Pancreas (tissue), 10 donors: ENCODE measurements at regions not wholly inside any gene's neighbourhood (a gene's known extent, or its start where the extent isn't known, plus 50 kb on each side); places are given as distances from the start of the nearest gene placed in this dataset.
"Not testable (repeated sequence)": the region's sequence is repeated elsewhere in the genome, so short reads cannot be mapped to it uniquely, and the experiment has no call there.

ENCODE experiments used
- ATAC-seq, 4 donors: fragments of 200-7000 bp; cut with Tn5 transposase; one replicate each; pipeline versions ENCODE4 v1.8.0 to v1.9.1; 2020; ENCODE audit warnings: mild to moderate bottlenecking in 4 of 4, moderate library complexity in 4 of 4
- DNase-seq, 6 donors: peaks; one replicate each; pipeline ENCODE4 v3.0.0-alpha.2; 2020
- FAIRE-seq: peaks from 2 replicates; lab custom pipeline; 2012; peaks lifted over from hg19 to GRCh38; lab: Jason Lieb, UNC
- H3K27ac ChIP-seq, 4 donors: fragments of 200-600 bp; sonication (generic); 1 replicate in 3 of 4; 2 replicates in 1 of 4; pipeline versions ENCODE4 v1.5.0 to v1.8.0; 2020
- H3K27me3 ChIP-seq, 4 donors: fragments of 200-600 bp; one replicate each; pipeline ENCODE4 v1.8.0; 2021
- H3K36me3 ChIP-seq, 3 donors: fragments of 200-600 bp; sonication (generic) in 1 of 3; one replicate each; pipeline versions ENCODE4 v1.5.0 to v1.8.0; 2020 to 2021
- H3K4me1 ChIP-seq, 3 donors: fragments of 200-600 bp; one replicate each; pipeline ENCODE4 v1.8.0; 2021
- H3K4me3 ChIP-seq, 4 donors: fragments of 200-600 bp; sonication (generic) in 2 of 4; one replicate each; pipeline versions ENCODE4 v1.5.0 to v1.8.0; 2020 to 2021
- H3K9me3 ChIP-seq, 4 donors: fragments of 200-600 bp; one replicate each; pipeline ENCODE4 v1.8.0; 2021
- WGBS, 2 donors: extraction: QIAGEN DNeasy Blood & Tissue Kit; methylation state at CpG; one replicate each; pipeline ENCODE4 v1.1.7; 2013; 5-methylcytosine and 5-hydroxymethylcytosine counted together
- intact Hi-C, 3 donors: fragments of 100-400 bp; cut with DNase I; formaldehyde crosslinking; loops; one replicate each; pipeline versions ENCODE4 v1.11.1 to v1.14.2; 2022
- donor health status: healthy with polysubstance abuse.
- donor health status: DM: no; HTN: no; CAD: no; lungs with moderate emphysema.
- donor health status: DM: no; HTN: no; CAD: no.
- donor health status: control.
- donor health status: control.
- donor health status: Bipolar disorder and iron deficiency.
- donor health status: DM: yes; HTN: yes; CAD: no.
- donor health status: DM: no; HTN: no; CAD: no.
- donor health status: DM: no; HTN: no; CAD: no.
- donor health status: DM: yes; HTN: yes; CAD: no.

GRCh38 chr16:18263046-18263445 is 73.5 kb downstream of the NPIPA8 start:
- H3K27ac ChIP-seq, FAIRE-seq, DNase-seq, H3K4me1 ChIP-seq, H3K27me3 ChIP-seq, intact Hi-C loops, ATAC-seq, H3K36me3 ChIP-seq, H3K9me3 ChIP-seq, H3K4me3 ChIP-seq: not testable (repeated sequence)
- no CpG with 5 or more reads among the region's 5 CpGs for WGBS, 2 donors

GRCh38 chr16:18261848-18262247 is 74.7 kb downstream of the NPIPA8 start:
- H3K4me1 ChIP-seq, H3K36me3 ChIP-seq, ATAC-seq, H3K27ac ChIP-seq, FAIRE-seq, intact Hi-C loops, H3K27me3 ChIP-seq, H3K9me3 ChIP-seq, DNase-seq, H3K4me3 ChIP-seq: not testable (repeated sequence)
- WGBS, 2 donors, result 67% methylated on average over 1 of the region's 2 CpGs; no CpG with 5 or more reads in 1 of the 2 donors

DNA sequence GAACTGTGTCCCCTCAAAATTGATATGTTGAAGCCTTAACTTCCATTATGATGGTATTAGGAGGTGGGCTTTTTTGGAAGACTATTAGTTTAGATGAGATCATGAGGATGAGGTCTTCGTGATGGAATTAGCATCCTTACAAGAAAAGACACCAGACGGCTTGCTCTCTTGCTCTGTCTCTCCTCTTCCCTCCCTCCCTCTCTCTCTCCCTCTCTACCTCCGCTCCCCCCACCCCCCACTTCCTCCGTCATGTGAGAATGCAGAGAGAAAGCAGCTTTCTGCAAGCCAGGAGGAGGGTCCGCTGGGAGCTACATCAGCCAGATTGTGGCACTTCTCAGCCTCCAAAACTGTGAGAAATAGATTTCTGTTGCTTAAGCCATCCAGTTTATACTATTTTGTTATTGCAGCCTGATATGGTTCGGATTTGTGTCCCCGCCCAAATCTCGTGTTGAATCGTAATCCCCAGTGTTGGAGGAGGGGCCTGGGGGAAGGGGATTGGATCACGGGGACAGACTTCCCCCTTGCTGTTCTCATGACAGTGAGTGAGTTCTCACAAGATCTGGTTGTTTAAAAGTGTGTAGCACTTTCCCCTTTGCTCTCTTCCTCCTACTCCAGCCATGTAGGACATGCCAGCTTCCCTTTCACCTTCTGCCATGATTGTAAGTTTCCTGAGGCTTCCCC is 76.9 kb downstream of the NPIPA8 start:
- H3K27me3 ChIP-seq, H3K4me3 ChIP-seq, FAIRE-seq, DNase-seq, H3K27ac ChIP-seq, H3K4me1 ChIP-seq, intact Hi-C loops, ATAC-seq, H3K36me3 ChIP-seq, H3K9me3 ChIP-seq: not testable (repeated sequence)
- 0% methylated on average over 1 of the region's 10 CpGs; no CpG with 5 or more reads in 1 of the 2 donors for WGBS, 2 donors

DNA sequence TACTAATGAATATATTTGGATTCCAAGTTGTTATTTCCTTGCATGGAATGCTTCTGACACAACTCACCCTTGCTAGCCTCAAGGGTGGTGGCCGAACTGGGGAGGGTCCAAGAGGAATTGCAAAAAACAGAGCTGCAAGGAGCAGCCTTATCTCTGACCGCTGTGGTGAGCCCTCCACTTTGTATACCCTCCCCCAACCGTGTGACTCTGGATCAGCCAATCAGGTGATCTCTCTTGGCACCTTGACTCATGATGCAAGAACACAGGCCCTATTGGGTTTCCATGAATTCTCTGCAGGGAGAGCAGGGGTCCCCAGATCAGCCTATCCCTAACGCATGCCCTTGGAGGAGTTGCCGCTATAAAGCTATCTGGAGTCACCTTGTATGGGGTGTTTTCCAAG is 83.6 kb downstream of the NPIPA8 start:
- H3K36me3 ChIP-seq, H3K27ac ChIP-seq, H3K9me3 ChIP-seq, intact Hi-C loops, ATAC-seq, H3K4me1 ChIP-seq, FAIRE-seq, DNase-seq, H3K27me3 ChIP-seq, H3K4me3 ChIP-seq: not testable (repeated sequence)
- 80% methylated on average over 1 of the region's 5 CpGs; no CpG with 5 or more reads in 1 of the 2 donors for WGBS, 2 donors

GRCh38 chr16:18230505-18230904 is 106.0 kb downstream of the NPIPA8 start:
- H3K27me3 ChIP-seq, intact Hi-C loops, FAIRE-seq, H3K27ac ChIP-seq, H3K36me3 ChIP-seq, H3K9me3 ChIP-seq, H3K4me1 ChIP-seq, H3K4me3 ChIP-seq, DNase-seq, ATAC-seq: not testable (repeated sequence)
- 35 to 36% methylated on average over 7 of the region's 13 CpGs for WGBS, 2 donors

DNA sequence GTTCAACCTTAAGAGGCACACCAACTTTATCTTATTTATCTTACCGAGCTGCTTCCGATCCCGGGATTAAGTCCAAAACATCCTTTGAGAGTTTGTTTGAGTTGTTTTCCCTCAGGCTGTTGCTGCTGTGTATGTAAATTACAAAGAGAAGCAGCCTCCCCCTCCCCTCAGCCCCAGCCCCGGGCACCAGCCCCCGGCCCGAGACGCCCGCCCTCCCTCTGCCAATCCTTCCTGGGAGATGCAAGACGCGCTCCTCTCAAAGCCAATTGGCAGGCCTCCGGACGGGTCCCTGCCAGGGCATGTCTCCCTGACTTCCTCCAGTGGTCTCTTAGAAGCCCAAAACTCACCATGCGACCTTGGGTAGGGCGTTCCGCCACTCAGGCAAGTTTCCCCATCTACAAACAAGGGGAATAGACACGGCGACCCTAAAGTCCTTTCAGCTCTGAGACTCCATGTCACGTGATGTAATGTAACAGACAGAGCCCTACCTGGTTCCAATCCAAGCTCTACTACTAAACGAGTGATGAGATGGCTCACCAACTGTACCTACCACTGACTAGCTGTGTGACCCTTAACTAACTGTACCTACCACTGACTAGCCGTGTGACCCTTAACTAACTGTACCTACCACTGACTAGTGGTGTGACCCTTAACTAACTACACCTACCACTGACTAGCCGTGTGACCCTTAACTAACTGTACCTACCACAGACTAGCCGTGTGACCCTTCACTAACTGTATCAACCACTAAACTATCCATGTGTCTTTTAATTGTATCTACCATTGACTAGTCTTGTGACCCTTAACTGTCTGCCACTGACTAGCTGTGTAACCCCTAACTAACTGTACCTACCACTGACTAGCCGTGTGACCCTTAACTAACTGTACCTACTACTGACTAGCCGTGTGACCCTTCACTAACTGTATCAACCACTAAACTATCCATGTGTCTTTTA is 114.2 kb downstream of the NPIPA8 start:
- intact Hi-C loops, H3K27me3 ChIP-seq, H3K36me3 ChIP-seq, H3K4me1 ChIP-seq, H3K4me3 ChIP-seq, H3K27ac ChIP-seq, FAIRE-seq, ATAC-seq, DNase-seq, H3K9me3 ChIP-seq: not testable (repeated sequence)
- 38 to 57% methylated on average over 12 of the region's 24 CpGs for WGBS, 2 donors

- intact Hi-C loops, H3K9me3 ChIP-seq, H3K36me3 ChIP-seq, H3K27ac ChIP-seq, H3K4me1 ChIP-seq, H3K27me3 ChIP-seq, ATAC-seq, H3K4me3 ChIP-seq, DNase-seq, FAIRE-seq: not testable (repeated sequence)
- WGBS, 2 donors, result 39 to 46% methylated on average over 6 to 7 of the region's 9 CpGs
These were observed 118.8 kb downstream of the NPIPA8 start for GRCh38 chr16:18217741-18218140.

DNA sequence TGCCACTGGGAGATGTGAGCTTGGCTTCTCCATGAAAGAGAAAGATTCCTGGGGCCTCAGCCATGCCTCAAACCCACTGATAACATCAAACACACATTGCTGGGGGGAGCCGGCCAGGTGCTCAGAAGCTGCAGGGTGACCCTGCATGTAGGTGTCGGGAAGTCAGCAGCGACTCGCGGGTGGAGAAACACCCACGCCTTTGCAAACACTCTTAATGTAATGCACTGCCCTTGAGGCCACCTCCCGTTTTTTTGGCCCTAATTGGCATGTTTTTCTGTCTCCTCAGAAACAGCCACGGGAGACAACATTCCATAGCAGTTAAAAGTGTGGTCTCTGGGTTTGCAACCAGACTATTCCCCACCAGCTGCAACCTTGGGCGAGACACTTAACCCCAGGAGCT is 119.7 kb downstream of the NPIPA8 start:
- ATAC-seq, H3K27ac ChIP-seq, DNase-seq, H3K27me3 ChIP-seq, H3K9me3 ChIP-seq, intact Hi-C loops, H3K36me3 ChIP-seq, H3K4me3 ChIP-seq, H3K4me1 ChIP-seq, FAIRE-seq: not testable (repeated sequence)
- 1 to 9% methylated on average over 8 of the region's 9 CpGs for WGBS, 2 donors

DNA sequence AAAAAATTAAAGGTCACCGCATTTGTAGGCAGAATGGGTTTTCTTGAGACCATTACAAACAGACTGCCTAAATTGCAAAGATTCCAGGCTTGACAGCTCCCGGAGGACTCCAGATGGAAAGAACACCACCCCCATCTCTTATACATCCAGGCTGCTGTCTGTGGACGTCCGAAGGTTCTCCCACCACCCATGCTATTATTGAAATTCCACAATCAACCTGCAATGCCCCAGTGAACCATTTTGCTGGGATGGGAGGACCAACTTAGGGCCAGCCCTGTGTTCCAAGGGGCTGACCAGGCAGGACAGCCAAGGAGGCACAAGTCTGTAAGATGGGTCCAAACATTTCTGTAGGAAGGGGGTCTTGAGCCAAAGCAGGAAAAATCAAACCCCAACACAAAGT is 122.7 kb downstream of the NPIPA8 start:
- ATAC-seq, H3K27ac ChIP-seq, H3K36me3 ChIP-seq, H3K27me3 ChIP-seq, intact Hi-C loops, DNase-seq, H3K4me1 ChIP-seq, FAIRE-seq, H3K9me3 ChIP-seq, H3K4me3 ChIP-seq: not testable (repeated sequence)
- WGBS, 2 donors, result 27 to 35% methylated on average over 4 of the region's 4 CpGs

DNA sequence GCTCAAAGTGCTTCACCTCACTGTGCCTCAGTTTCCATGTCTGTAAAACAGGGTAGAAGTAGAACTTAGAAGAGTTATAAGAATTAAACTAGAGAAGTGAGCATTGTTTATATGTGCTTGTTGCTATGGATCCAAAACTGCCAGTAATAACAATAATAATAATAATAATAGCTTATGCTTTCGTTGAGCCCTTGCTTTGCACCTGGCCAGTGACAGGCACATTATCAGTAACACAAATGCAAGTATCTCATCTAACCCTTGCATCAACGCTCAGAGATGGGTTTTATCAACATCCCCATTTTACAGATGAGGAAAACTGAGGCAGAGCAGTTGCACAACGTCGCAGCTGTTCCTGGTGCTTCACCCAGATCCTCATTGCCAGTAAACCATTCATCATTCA is 125.0 kb downstream of the NPIPA8 start:
- H3K36me3 ChIP-seq, FAIRE-seq, H3K4me3 ChIP-seq, intact Hi-C loops, DNase-seq, H3K9me3 ChIP-seq, H3K4me1 ChIP-seq, ATAC-seq, H3K27me3 ChIP-seq, H3K27ac ChIP-seq: not testable (repeated sequence)
- 74 to 96% methylated on average over 3 of the region's 4 CpGs for WGBS, 2 donors

DNA sequence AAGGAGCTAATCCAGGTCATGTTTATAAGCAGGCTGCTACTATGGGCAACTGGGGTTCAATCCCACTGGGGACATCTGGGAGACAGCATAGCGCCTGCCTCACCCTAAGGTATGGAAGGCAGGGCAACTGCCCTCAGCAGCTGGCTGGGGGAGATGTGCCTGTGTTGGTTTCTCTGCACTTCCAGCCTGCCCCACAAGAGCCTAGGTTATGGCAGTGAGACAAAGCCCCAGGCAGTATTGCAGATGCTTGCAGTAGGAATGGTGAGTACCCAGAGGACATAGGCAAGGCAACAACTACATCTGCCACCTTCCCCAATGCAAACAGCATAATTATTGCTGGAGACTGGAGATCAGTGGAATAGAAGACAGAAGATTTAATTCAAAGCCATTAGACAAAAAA is 131.8 kb downstream of the NPIPA8 start:
- ATAC-seq, H3K9me3 ChIP-seq, H3K4me1 ChIP-seq, DNase-seq, H3K4me3 ChIP-seq, FAIRE-seq, intact Hi-C loops, H3K36me3 ChIP-seq, H3K27me3 ChIP-seq, H3K27ac ChIP-seq: not testable (repeated sequence)
- no CpG with 5 or more reads among the region's 1 CpG for whole genome bisulfite sequencing, 2 donors

- ATAC-seq, H3K4me3 ChIP-seq, H3K4me1 ChIP-seq, H3K36me3 ChIP-seq, H3K27ac ChIP-seq, intact Hi-C loops, H3K9me3 ChIP-seq, H3K27me3 ChIP-seq, FAIRE-seq, DNase-seq: not testable (repeated sequence)
- 62 to 84% methylated on average over 2 to 3 of the region's 3 CpGs for WGBS, 2 donors
These were observed 132.2 kb downstream of the NPIPA8 start for GRCh38 chr16:18204309-18204708.
